GM10248 (cell line): ENCODE measurements at regions not wholly inside any gene's neighbourhood (a gene's known extent, or its start where the extent isn't known, plus 50 kb on each side); places are given as distances from the start of the nearest gene placed in this dataset.
"Not testable (repeated sequence)": the region's sequence is repeated elsewhere in the genome, so short reads cannot be mapped to it uniquely, and the experiment has no call there.

Experiments used
- CTCF ChIA-PET: fragments of 300-600 bp; sonication (Branson Sonifier 250); formaldehyde crosslinking; extraction: SDS; loops from one replicate; lab custom pipeline; 2021; ENCODE audit warnings: antibody characterized with exemption; lab: Yijun Ruan, JAX
- POLR2A ChIA-PET: fragments of 350-650 bp; sonication (Branson Sonifier 250); formaldehyde crosslinking; extraction: SDS; loops from one replicate; lab custom pipeline; 2020; ENCODE audit warnings: antibody characterized with exemption; lab: Yijun Ruan, JAX
- DNase-seq: peaks from one replicate; pipeline ENCODE4 v3.0.0; 2012; ENCODE audit errors: extremely low spot score
- TF ChIP-seq, protein P1 (sequence below): IDR thresholded peaks from 2 replicates; pipeline ENCODE4 v1.5.1; 2012; ENCODE audit warnings: mild to moderate bottlenecking, low read depth; ENCODE audit errors: extremely low read depth, missing control alignments, control extremely low read depth

DNA sequence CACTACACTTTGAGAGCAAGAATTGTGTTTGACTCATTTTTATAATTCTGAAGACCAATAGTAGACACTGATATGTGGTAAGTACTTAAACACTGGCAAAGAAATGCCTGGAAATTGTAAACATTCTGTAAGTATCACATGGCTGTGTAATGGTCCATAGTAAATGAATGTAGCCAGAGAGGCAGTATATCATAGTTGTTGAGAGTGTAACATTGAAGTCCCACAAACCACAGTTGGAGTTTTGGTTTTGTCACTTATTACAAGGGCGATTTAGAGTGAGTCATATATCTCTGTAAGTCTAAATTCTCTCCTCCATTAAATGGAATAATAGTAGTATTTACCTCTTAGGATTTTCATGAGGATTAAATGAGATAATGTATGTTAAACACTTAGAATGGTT lies 181.1 kb upstream of the MEF2C start:
- ChIA-PET CTCF (interaction anchor here (1.3 kb wide), 2 partner anchors 30 to 47 kb away, joined by 3 read pairs; no protein-coding TSS in a partner anchor), POLR2A (no interaction called here)
- TF ChIP-seq, protein P1, sequence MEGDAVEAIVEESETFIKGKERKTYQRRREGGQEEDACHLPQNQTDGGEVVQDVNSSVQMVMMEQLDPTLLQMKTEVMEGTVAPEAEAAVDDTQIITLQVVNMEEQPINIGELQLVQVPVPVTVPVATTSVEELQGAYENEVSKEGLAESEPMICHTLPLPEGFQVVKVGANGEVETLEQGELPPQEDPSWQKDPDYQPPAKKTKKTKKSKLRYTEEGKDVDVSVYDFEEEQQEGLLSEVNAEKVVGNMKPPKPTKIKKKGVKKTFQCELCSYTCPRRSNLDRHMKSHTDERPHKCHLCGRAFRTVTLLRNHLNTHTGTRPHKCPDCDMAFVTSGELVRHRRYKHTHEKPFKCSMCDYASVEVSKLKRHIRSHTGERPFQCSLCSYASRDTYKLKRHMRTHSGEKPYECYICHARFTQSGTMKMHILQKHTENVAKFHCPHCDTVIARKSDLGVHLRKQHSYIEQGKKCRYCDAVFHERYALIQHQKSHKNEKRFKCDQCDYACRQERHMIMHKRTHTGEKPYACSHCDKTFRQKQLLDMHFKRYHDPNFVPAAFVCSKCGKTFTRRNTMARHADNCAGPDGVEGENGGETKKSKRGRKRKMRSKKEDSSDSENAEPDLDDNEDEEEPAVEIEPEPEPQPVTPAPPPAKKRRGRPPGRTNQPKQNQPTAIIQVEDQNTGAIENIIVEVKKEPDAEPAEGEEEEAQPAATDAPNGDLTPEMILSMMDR = no peak
- no peak for DNase-seq

DNA sequence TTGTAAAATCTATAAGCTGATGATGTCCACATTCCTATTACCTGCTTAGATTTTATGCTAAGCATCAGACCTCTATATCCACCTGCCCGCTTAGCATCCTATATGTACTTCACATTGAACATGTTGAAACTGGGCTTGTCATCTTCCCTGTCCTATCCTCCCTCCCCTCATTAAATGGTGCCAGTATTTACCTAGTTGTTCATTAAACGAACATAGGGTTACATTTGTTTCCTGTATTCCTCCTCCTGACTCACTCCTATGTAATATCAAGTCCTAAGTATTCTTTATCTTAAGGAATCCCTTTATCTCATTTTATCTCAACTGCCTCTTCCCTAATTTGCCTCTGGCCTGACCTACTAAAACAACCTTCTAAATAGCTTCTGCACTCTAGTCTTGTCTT lies 177.8 kb upstream of the MEF2C start:
- ChIA-PET POLR2A (no interaction called here), CTCF (interaction anchor here (1.5 kb wide), 1 partner anchor 331 kb away, joined by 3 read pairs; no protein-coding TSS in a partner anchor)
- no peak for DNase-seq
- TF ChIP-seq, protein P1 = no peak

DNA sequence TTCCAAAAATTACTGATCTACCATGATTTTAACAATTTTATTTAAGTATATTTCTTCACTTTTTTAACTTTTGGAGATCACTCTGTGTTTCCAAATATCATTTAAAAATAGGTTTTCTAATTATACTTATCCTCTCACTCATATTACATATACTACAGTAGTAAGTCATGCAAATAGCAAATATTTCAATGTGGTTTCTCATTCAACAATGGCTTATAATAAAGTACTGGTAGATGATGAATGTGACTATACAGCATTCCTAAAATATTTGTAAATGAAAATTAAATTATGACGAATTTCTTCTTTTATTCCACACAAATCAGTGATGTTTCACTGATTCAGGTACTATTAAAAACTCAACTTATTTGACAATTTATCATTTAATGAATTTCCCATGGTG lies 176.3 kb upstream of the MEF2C start:
- ChIA-PET POLR2A (no interaction called here), CTCF (no interaction called here)
- DNase-seq = no peak
- TF ChIP-seq, protein P1 = no peak

DNA sequence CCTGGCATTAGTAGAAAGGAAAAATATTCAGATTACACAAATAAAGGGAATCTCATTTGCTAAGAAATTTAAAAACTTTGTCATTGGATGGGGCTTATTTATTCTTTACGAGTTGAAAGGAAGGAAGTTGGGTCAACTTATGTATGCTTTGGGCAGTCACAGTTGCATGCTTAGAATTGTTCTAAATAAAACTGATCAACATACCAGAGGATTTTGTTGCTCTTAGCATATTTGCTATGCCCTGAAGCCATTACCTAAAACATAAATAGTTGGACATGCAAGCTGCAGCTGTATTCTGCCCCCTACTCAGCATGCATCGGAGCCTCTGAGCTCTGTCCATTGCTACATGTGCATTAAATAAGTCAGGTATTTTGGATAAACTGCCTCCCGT lies 172.7 kb upstream of the MEF2C start:
- no peak for DNase-seq
- ChIA-PET POLR2A (no interaction called here), CTCF (interaction anchor here (0.8 to 1.6 kb wide), 6 partner anchors 12 to 674 kb away, joined by 3 to 6 read pairs (median 4); no protein-coding TSS in a partner anchor)
- TF ChIP-seq, protein P1 = no peak

DNA sequence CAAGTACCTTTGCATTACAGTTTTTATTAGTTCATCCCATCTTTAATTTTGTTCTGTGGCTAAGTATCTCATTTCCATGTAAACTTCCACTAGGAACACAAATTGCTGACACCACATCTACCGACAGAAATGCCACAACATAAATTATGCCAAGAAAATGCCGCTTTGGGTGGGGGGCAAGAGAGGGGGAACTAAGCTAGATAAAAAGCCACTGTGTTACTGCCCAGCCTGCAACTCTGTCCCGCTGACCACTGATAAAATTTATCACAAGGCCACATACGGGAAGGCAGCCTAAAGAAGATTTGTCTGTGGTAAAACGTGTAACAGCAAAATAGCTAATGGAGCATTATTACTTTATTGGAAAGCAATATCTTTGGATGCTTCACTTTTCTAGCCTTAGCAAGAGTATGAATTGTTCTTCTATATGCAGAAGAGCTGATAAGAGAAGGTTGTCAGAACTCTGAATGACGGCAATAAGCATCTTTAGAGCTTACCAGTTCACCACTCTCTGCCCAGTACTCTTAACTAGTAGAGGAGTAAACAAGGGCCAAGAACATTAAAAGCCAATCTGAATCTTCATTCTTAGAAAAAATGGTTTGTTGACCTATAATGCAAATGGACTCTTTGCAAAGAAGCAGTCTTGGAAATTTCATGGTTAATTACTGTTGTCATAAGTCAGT lies 172.2 kb upstream of the MEF2C start:
- TF ChIP-seq, protein P1 = no peak
- DNase-seq = no peak
- CTCF ChIA-PET = interaction anchor here (0.8 to 1.6 kb wide), 6 partner anchors 13 to 675 kb away, joined by 3 to 6 read pairs (median 4); no protein-coding TSS in a partner anchor
- POLR2A ChIA-PET = no interaction called here

DNA sequence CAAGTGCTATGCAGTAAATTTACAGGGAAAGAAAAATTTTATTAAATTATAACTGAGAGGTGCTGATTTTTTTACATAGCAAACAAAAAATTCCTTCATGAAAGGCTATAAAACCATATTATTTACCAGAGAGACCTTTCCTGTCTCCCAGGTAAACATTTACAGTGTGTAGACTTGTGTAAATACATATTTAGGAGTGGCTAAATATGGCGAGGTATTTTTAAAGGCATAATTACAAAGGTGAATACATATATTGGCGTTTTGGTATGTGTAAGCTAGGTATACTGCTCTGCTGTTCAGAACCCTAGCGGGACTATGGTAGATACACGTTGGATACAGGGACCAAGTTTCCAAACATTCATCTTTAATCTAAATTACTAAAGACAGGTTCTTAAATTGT lies 170.6 kb upstream of the MEF2C start:
- POLR2A ChIA-PET = no interaction called here
- CTCF ChIA-PET = no interaction called here
- TF ChIP-seq, protein P1 = no peak
- DNase-seq = no peak

DNA sequence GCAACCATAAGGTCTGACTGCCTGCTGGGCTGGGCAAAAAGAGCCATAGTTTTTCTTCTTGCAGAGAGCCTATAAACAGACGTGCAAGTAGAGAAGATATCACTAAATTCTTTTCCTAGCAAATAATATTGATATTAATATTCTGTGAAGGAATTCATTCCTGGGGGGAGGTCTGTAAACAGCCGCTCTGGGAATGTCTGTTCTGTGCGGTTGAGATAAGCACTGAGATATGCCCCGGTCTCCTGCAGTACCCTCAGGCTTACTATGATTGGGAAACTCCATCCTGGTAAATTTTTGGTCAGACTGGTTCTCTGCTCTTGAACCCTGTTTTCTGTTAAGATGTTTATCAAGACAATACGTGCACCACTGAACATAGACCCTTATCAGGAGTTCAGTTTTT lies 167.1 kb upstream of the MEF2C start:
- DNase-seq, POLR2A ChIA-PET: not testable (repeated sequence)
- CTCF ChIA-PET = interaction anchor here (1.0 kb wide), 1 partner anchor 8 kb away, joined by 3 read pairs; no protein-coding TSS in a partner anchor
